HG03175 (cell line): ENCODE measurements at regions not wholly inside any gene's neighbourhood (a gene's known extent, or its start where the extent isn't known, plus 50 kb on each side); places are given as distances from the start of the nearest gene placed in this dataset.
A peak's percentile ranks its signal among the peaks of the same experiment; 100 is the strongest.

Experiments
- ATAC-seq: cut with Tn5 transposase; IDR thresholded peaks from one replicate; pipeline ENCODE4 v1.9.1; 2021; ENCODE audit warnings: mild to moderate bottlenecking, moderate library complexity; ENCODE audit not compliant: unreplicated experiment

GRCh38 chr1:184141361-184141880 lies 89.9 kb downstream of the TSEN15 start:
- no peak for ATAC-seq

DNA sequence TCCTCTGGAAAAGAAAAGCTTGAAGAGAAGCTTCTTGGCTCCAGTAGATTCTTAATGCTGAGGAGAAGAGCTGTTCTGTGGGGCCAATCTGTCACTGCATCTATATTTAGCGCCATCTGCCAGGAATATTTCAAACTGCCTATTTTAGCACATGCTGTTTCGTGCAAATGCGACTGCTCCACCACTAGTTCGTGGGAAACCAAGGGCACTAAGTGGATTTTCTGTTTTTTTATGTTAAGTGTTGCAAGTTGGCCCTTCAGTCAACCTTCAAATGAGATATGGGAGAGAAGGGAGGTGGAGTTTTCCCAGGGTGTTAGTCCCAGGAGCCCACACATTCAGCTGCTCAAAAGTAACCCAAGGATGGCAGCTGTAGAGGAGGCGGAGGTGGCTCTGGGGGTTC lies 91.9 kb downstream of the TSEN15 start:
- no peak for ATAC-seq

GRCh38 chr1:184145083-184145482 lies 93.6 kb downstream of the TSEN15 start:
- ATAC-seq = no peak

GRCh38 chr1:184146202-184146601 lies 94.7 kb downstream of the TSEN15 start:
- ATAC-seq = no peak

DNA sequence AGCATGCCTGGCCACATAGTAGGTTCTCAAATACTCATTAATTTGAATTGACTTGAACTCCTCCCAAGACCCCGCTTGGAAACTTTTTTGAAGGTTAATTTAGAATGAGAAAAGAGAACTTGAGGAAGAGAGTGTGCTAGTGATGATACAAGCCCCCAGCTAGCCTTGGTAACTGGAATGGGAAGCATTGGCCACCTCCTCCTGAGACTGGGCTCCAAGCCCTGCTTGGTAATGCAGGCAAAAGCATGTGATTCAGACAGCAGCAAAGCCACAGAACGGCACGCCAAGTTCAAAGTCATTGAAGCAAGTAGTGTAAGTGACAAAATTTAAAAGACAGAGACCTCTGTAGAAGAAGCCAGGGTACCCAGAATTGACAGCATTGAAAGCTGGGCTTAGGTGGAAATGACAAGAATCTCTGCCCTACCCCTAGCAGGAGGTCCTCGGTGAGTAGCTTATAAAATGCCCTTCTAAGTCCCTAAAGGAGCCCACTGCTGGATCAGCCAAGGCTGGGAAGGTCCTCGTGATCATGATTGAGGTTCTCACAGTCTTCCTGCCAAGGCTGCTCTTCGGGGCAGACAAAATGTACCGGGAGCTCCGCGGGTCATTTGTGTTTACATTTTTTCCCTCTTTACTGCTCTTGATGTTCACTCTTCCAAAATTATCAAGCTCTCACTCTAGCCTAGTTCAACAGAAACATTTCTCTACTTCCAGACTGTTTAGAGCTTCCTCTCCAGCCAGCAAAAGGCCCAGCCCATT lies 99.4 kb downstream of the TSEN15 start:
- no peak for ATAC-seq

DNA sequence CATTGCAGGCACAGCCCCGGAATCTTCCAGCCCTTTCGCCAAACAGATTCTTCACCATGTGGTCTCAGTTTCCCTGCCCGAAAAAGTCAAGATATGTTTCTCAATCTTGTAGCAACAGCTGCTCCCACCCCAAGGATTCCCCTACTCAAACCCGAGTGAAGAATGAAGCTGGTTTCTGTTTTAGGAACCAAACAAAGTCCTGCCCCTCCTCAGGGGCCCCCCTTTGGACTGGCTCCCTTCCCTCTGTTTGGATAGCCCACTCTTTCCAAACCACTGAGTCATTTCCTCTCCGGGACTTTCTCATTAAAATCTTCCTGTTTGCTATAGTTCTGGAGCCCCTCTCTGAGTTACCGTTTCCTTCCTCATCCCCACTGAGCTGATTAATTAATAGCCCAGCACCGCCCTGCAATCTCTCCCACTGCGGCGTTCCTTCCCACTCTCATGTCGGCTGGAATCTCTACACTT lies 100.9 kb downstream of the TSEN15 start:
- no peak for ATAC-seq

DNA sequence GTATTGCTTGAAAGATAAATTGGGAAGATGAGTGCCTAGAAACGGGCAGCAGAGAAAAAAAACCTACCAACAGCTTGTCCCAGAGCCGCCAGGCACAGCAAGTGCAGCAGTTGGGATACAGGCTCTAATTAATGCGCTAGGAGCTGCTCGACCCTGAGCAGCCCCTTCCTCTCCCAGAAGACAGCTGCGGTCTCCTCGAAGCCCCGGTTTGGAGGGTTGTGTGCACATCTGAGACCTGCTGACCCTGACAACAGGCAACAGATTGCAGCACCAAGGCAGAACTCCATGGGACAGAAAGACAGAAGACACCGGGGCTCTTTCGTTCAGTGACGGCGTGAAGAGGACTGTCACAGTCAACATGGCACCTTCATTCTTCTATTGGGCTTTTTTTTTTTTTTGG lies 101.4 kb downstream of the TSEN15 start:
- ATAC-seq = no peak

GRCh38 chr1:184153731-184154130 lies 102.2 kb downstream of the TSEN15 start:
- ATAC-seq = no peak

DNA sequence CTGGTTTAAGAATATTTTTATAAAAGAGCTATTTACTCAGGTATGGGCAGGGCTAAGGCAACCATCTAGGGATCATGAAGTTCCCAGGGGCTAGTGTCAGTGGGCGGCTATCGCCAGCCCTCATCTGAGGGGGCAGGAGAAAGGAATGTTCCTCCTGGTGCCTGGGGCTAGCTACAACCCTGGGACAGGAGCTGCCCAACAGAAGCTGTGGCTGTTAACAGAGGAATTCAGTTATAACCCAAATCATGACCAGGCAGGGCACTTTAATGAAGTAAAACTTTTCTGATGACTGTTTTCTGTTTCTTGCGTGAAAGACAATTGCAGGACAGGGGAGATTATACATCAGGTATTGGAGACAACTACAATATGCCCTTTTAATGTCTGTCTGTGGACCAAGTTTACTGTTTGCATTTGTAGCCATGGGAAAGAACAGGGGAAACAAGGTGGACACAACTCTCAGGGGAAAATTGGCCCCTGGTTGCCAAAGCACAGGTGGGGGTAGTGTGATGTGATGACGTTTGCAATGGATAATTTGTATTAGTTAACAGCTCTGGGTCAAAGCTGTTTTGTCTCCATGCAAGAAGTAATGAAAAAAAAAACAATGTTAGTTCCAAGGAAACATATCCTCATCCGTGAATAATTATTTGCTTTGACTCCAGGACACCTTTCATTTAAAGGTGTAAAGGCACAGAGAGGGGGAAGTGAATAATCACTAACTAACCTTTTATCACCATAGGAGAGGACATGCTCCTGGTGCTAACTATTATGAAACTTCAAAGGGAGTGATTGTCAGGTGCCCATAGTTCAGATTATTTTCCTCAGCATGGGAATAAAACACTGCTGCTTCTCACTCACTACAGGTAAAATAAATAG lies 105.2 kb downstream of the TSEN15 start:
- ATAC-seq = no peak

- ATAC-seq = no peak
These were observed 105.8 kb downstream of the TSEN15 start for GRCh38 chr1:184157394-184157742.

DNA sequence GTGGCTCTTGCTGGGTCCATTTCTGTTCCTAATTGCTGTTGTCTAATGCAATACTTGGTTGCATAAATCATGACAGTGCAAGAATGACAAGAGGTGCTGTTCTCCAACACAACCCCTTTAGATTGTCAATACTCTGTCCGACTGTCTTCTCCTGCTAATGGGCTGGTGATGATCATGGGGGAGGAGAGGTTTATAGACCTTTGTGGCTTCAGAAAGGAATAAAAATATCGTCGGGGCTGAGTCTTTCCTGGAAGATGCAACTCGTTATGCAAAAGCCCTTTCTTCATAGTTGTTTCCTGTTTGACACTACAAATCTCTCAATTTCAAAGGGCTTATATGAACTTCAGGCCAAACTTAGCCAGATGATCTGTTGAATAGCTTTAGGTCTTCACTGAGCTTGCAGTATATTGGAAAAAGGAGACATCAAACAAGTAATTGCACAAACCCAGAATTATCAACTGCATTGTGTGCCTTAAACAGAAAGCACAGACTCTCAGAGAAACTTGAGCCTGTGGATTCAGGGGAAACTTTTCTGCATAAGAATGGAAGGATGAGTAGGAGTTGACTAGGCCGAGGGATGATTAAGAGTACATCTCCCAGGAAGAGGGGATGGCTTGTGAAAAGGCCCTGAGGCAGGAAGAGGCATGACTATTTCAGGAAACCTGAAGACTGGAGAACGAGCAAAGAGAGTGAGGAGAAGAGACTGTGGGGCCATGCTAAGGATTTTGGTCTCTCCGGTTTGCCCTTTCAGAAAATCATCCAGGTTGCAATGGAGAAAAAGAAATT lies 107.6 kb downstream of the TSEN15 start:
- no peak for ATAC-seq

DNA sequence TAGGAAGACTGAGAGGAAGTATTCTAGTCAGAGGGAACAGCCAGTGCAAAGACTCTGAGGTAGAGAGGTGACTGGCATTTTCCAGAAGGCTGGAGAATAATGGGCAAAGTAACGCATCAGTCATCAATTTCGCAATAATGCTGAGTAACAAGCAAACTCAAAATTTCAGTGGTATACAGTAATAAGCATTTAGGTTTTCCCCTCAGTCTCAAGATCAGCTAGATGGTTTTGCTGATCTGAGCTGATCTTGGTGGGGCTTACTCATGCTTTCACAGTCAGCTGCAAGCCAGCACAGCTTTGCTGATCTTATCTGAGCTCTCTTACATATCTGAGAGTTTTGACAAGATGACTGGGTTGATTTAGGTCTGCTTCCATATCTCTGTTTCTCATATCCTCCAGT lies 108.7 kb downstream of the TSEN15 start:
- no peak for ATAC-seq

GRCh38 chr1:184161071-184161698 lies 109.7 kb downstream of the TSEN15 start:
- no peak for ATAC-seq

GRCh38 chr1:184162281-184162680 lies 110.8 kb downstream of the TSEN15 start:
- ATAC-seq = no peak

- peak; percentile 77 for ATAC-seq
These were observed 112.3 kb downstream of the TSEN15 start for GRCh38 chr1:184163674-184164465.

- ATAC-seq = no peak
These were observed 113.0 kb downstream of the TSEN15 start for GRCh38 chr1:184164536-184164935.

GRCh38 chr1:184166485-184166884 lies 115.0 kb downstream of the TSEN15 start:
- ATAC-seq = no peak

GRCh38 chr1:184167352-184167751 lies 115.8 kb downstream of the TSEN15 start:
- no peak for ATAC-seq

DNA sequence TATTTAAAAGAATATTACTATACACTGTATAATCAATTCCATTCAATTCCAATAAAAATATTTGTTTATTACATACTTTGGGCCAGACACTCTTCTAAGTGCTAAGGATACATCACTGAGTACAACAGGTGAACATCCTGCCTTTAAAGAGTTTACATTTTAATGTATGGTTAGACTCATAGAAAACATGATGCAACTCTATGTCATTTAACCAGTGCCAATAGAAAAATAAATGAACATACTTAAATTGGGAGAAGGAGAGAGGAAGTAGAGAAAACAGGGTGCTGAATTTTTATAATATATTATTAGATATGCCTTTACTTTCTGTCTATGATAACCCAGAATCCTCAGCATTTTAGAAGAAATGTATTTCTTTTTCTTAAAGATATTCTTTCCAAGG lies 119.2 kb downstream of the TSEN15 start:
- ATAC-seq = no peak

DNA sequence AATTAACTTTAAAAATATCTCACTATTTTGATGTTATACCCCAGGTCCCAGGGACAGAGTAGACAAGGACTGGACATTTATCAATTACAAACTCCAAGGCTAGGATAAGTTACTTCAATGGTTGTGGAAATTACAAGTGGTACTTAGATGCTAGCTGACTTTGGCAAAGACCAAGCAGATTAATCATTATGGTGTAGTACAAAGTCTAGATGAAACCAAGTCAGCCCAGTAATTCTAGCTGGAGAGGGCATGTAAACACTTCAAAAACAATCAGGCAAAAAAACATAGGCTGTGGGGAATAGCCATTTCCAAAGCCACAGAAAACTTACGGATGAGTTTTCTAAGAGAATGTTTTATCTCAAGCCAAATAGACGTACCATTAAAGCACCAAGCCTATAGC lies 124.5 kb downstream of the TSEN15 start:
- no peak for ATAC-seq
